ENCODE measurements at regions not wholly inside any gene's neighbourhood (a gene's known extent, or its start where the extent isn't known, plus 50 kb on each side); places are given as distances from the start of the nearest gene placed in this dataset.

- Histone ChIP-seq H3K23me2 (ENCODE audit: low read depth, low read length) (no peaks in the 10 kb centered on the region), H2AK5ac (ENCODE audit: low read depth, low read length) (no peak overlapping the region), H3K27ac (ENCODE audit: low read depth, low read length) (no peak overlapping the region), H3K4ac (replicated peaks; ENCODE audit: insufficient read length, low read depth, low read length) (no peak overlapping the region), H2BK12ac (ENCODE audit: low read depth, low read length) (no peak overlapping the region), H2BK120ac (replicated peaks; ENCODE audit: low read depth, low read length) (no peak overlapping the region), H3K56ac (replicated peaks; ENCODE audit: insufficient read length, low read depth, low read length) (no peak overlapping the region), H2BK5ac (ENCODE audit: low read depth, low read length) (no peak overlapping the region), H3K36me3 (ENCODE audit: control insufficient read depth in 2 of 4, insufficient read depth in 4 of 4, low read length in 3 of 4) (no peaks in the 10 kb centered on the region), H3K79me1 (ENCODE audit: low read depth, low read length) (no peaks in the 10 kb centered on the region), H3K4me1 (replicated peaks in 1 of 4; ENCODE audit: control insufficient read depth in 3 of 4, insufficient read depth in 4 of 4, low read length in 3 of 4) (no peaks in the 10 kb centered on the region), H3K14ac (ENCODE audit: insufficient read length) (no peak overlapping the region), H3K79me2 (ENCODE audit: control insufficient read depth in 1 of 2, insufficient read depth in 2 of 2, low read length in 2 of 2) (no peaks in the 10 kb centered on the region), H2BK15ac (ENCODE audit: low read length) (no peak overlapping the region), H3K9ac (replicated peaks in 1 of 4; ENCODE audit: extremely low read depth in 1 of 4, low read depth in 3 of 4, low read length in 3 of 4) (no peak overlapping the region), H4K5ac (ENCODE audit: insufficient read length, low read depth, low read length) (no peak overlapping the region), H3K27me3 (replicated peaks in 1 of 4; ENCODE audit: control insufficient read depth in 3 of 4, extremely low read depth in 1 of 4, insufficient read depth in 3 of 4, low read length in 3 of 4) (no peaks in the 10 kb centered on the region), H3K23ac (ENCODE audit: insufficient read length) (no peak overlapping the region), H3K9me3 (ENCODE audit: insufficient read depth in 2 of 2, low read depth in 1 of 2, low read length in 1 of 2) (peaks cover 0 to 3% of the 10 kb centered on the region in 2 experiments; a peak in 1 of 4 replicates), H4K8ac (ENCODE audit: extremely low read depth, insufficient read depth, low read length) (no peak overlapping the region), H2BK20ac (ENCODE audit: low read length) (no peak overlapping the region), H3K4me3 (ENCODE audit: extremely low read depth in 1 of 4, insufficient read depth in 2 of 4, low read depth in 3 of 4, low read length in 4 of 4) (no peak overlapping the region), H3K18ac (ENCODE audit: extremely low read depth, low read length) (no peak overlapping the region), H3K4me2 (ENCODE audit: insufficient read depth in 1 of 2, low read depth in 2 of 2, low read length in 2 of 2) (no peak overlapping the region), H2AFZ (ENCODE audit: low read length) (no peak overlapping the region), H4K20me1 (replicated peaks in 1 of 2; ENCODE audit: control insufficient read depth in 1 of 2, insufficient read depth in 2 of 2, low read length in 2 of 2) (no peaks in the 10 kb centered on the region), H4K91ac (replicated peaks; ENCODE audit: insufficient read length, low read length) (no peak overlapping the region)
- WGBS, 2 experiments (ENCODE audit: extremely low coverage in 1 of 2, insufficient coverage in 1 of 2, insufficient read length in 1 of 2, insufficient replicate concordance in 2 of 2, low coverage in 1 of 2, low lambda C conversion rate in 2 of 2, missing lambda C conversion rate in 1 of 2): 58% methylated on average over 7 of the region's 7 CpGs; no CpG with 5 or more reads in 1 of the 2 experiments
- FAIRE-seq (peak; percentile 7), DNase-seq (ENCODE audit: low read depth in 1 of 2, low spot score in 2 of 2) (no peak)
- ChIA-PET CTCF (ENCODE audit: partially characterized antibody) (interaction anchor here (0.7 to 1.5 kb wide), 11 partner anchors 10 to 196 kb away, joined by 3 to 5 read pairs (median 3); no protein-coding TSS in a partner anchor), POLR2A (ENCODE audit: partially characterized antibody) (no interaction called here)
- no peak for TF ChIP-seq SUZ12 (IDR thresholded peaks at IDR 0.05; ENCODE audit: low read length)
- no peak for TF ChIP-seq TAF1 (IDR thresholded peaks at IDR 0.05; ENCODE audit: low read depth, low read length)
- TF ChIP-seq JUN (IDR thresholded peaks at IDR 0.05; ENCODE audit: low read depth, low read length): no peak
- TF ChIP-seq YY1 (IDR thresholded peaks at IDR 0.05; ENCODE audit: low read depth, low read length): no peak
- TF ChIP-seq RAD21 (IDR thresholded peaks at IDR 0.05 in 1 of 2, conservative IDR thresholded peaks at IDR 0.05 in 1 of 2; ENCODE audit: low read depth in 2 of 2, low read length in 2 of 2): peak in 1 of 2 experiments; percentile 23; a peak in 2 of 4 replicates
- TF ChIP-seq CTCF (IDR thresholded peaks at IDR 0.05; ENCODE audit: control extremely low read depth in 1 of 3, insufficient read depth in 1 of 3, low read depth in 1 of 3, low read length in 3 of 3): peak in 1 of 3 experiments; percentile 38; a peak in 2 of 4 replicates
- TF ChIP-seq BACH1 (IDR thresholded peaks at IDR 0.05; ENCODE audit: low read length): no peak
- no peak for TF ChIP-seq PHF8 (conservative IDR thresholded peaks at IDR 0.05; ENCODE audit: low read depth, low read length)
These were observed 51.0 kb upstream of the ZFP64 start for GRCh38 chr20:52242237-52243230.

Data from H1 (cell line).